Fibroblast of pulmonary artery (primary cell): ENCODE measurements at regions not wholly inside any gene's neighbourhood (a gene's known extent, or its start where the extent isn't known, plus 50 kb on each side); places are given as distances from the start of the nearest gene placed in this dataset.
"Not testable (repeated sequence)": the region's sequence is repeated elsewhere in the genome, so short reads cannot be mapped to it uniquely, and the experiment has no call there.

Experiments used
- DNase-seq: peaks from one replicate; pipeline ENCODE4 v3.0.0-alpha.2; 2010; ENCODE audit warnings: low read depth
- H3K4me3 ChIP-seq: replicated peaks from 2 replicates; pipeline ENCODE4 v1.5.1; 2011; ENCODE audit warnings: low read depth, mild to moderate bottlenecking, control low read depth, low read length, moderate library complexity
- TF ChIP-seq, protein P1 (sequence below): IDR thresholded peaks from 2 replicates; pipeline ENCODE4 v1.5.1; 2011; ENCODE audit warnings: mild to moderate bottlenecking, control low read depth, low read length, inconsistent platforms; ENCODE audit errors: missing control alignments

- TF ChIP-seq, protein P1, sequence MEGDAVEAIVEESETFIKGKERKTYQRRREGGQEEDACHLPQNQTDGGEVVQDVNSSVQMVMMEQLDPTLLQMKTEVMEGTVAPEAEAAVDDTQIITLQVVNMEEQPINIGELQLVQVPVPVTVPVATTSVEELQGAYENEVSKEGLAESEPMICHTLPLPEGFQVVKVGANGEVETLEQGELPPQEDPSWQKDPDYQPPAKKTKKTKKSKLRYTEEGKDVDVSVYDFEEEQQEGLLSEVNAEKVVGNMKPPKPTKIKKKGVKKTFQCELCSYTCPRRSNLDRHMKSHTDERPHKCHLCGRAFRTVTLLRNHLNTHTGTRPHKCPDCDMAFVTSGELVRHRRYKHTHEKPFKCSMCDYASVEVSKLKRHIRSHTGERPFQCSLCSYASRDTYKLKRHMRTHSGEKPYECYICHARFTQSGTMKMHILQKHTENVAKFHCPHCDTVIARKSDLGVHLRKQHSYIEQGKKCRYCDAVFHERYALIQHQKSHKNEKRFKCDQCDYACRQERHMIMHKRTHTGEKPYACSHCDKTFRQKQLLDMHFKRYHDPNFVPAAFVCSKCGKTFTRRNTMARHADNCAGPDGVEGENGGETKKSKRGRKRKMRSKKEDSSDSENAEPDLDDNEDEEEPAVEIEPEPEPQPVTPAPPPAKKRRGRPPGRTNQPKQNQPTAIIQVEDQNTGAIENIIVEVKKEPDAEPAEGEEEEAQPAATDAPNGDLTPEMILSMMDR = no peak
- H3K4me3 ChIP-seq = no peak overlapping the region
- DNase-seq = no peak
Measured at GRCh38 chrX:39065051-39065871, 264.0 kb downstream of the MID1IP1 start.

GRCh38 chrX:39067866-39068265 is 266.6 kb downstream of the MID1IP1 start:
- TF ChIP-seq, protein P1 = no peak
- DNase-seq = no peak
- no peak overlapping the region for H3K4me3 ChIP-seq

DNA sequence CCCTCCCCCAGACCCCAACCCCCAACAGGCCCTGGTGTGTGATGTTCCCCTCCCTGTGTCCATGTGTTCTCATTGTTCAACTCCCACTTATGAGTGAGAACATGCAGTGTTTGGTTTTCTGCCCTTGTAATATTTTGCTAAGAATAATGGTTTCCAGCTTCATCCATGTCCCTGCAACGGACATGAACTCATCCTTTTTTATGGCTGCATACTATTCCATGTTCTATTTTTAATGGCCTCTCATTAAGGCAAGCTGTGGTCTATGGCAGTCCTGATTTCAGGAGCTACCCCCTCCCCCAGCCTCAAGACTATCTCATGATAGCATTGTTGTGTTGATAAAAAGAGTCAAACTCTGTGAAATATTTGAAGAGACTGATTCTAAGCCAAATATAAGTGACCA is 267.4 kb downstream of the MID1IP1 start:
- DNase-seq = not testable (repeated sequence)

DNA sequence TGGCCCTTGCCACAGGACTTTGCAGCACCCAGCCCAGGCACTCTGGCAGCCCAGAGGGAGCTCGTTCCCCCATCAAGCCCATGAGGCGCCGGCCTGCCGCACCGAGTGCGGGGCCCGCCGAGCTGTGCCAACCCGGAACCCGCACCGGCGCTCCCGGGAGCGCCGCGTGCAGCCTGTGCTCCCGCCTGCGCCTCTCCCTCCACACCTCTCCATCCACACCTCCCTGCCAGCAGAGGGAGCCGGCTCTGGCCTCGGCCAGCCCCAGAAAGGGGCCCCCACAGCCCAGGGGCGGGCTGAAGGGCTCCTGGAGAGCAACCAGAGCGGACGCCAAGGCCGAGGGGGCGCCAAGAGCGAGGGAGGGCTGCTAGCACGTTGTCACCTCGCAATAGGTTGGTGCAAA is 268.8 kb downstream of the MID1IP1 start:
- no peak for DNase-seq
- H3K4me3 ChIP-seq = no peak overlapping the region
- TF ChIP-seq, protein P1 = no peak

More for the DNA sequence above, 267.4 kb downstream of the MID1IP1 start:
- not testable (repeated sequence) for H3K4me3 ChIP-seq

DNA sequence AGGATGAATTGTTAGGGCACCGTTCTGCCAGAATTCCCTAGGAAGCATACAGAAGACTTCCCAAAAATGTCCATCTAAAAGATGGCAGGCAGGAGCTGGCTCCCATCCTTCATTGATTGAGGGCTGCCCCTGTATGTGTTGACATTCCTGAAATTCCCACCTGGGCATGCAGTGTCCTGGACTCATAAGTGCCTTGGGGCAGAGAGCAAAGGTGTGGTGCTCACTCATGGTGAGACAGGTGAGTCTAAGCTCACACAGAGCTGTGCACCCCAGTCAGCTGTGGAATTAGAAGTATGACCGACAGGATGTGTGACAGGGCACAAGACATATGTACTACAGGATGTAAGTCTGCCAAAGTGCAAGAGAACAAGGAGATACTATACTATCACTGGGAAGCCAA is 271.9 kb downstream of the MID1IP1 start:
- TF ChIP-seq, protein P1 = no peak
- DNase-seq = no peak
- no peak overlapping the region for H3K4me3 ChIP-seq

GRCh38 chrX:39096599-39096998 is 295.3 kb downstream of the MID1IP1 start:
- TF ChIP-seq, protein P1 = no peak
- no peak for DNase-seq

DNA sequence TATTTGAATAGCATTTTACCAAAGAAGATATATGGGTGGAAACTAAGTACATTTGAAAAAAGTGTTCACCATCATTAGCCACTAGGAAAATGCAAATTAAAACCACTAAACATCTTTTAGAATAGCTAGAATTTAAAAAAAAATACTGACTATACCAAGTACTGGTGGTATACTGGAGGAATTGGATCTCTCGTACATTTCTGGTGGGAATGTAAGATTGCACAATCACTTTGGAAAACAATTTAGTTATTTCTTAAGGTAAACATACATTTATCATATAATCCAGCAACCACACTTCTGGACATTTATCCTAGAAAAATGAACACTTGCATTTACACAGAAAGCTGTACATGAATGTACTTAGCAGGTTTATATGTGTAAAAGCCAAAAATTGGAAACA is 303.5 kb downstream of the MID1IP1 start:
- TF ChIP-seq, protein P1 = no peak

More at GRCh38 chrX:39096599-39096998, 295.3 kb downstream of the MID1IP1 start:
- H3K4me3 ChIP-seq = no peak overlapping the region

More for the DNA sequence above, 303.5 kb downstream of the MID1IP1 start:
- no peak for DNase-seq
- no peak overlapping the region for H3K4me3 ChIP-seq
